Renal cortical epithelial cell (primary cell): ENCODE measurements at regions not wholly inside any gene's neighbourhood (a gene's known extent, or its start where the extent isn't known, plus 50 kb on each side); places are given as distances from the start of the nearest gene placed in this dataset.

Experiments used
- DNase-seq: peaks from one replicate; pipeline ENCODE4 v3.0.0-alpha.2; 2011; ENCODE audit warnings: low read depth

DNA sequence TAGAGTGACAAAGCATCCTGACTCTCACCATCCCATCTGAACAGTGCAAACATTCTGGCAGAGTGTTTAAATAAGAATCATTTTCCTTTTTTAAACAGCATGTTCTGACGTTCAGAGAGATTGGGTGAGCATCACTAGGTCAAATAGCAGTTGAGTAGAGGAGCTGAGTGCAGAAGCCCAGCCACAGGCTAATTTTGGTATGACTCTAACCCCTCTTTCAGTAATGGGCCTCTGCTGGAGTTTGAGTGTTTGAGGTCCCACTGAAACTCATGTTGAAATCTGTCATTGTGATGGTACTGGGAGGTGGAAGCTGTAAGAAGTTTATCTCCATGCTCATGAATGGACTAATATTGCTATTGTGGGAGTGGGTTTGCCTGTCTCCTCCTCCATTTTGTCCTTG, 194.4 kb downstream of the SALL1 start:
- DNase-seq, result no peak

GRCh38 chr16:50955311-50955710, 195.8 kb downstream of the SALL1 start:
- DNase-seq, result no peak

DNA sequence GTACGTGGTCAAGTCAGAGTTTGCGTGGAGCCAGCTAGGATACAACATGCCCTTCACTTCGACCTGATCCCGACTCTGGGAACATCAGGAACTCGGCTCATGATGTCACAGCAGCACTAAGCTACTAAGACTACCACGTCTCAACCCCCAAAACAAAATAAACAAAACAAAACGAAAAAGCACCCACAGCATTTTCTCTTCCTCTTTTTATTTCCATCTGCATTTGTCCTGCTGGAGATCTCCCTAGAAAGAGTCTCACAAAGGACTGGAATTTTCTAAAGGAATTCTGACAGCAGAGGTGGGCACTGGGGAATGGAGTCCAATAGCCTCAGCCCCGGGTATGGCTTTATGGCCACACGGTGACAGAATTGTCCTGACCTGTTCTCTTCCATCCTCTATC, 196.6 kb downstream of the SALL1 start:
- no peak for DNase-seq

GRCh38 chr16:50953290-50953689, 197.8 kb downstream of the SALL1 start:
- DNase-seq, result no peak

DNA sequence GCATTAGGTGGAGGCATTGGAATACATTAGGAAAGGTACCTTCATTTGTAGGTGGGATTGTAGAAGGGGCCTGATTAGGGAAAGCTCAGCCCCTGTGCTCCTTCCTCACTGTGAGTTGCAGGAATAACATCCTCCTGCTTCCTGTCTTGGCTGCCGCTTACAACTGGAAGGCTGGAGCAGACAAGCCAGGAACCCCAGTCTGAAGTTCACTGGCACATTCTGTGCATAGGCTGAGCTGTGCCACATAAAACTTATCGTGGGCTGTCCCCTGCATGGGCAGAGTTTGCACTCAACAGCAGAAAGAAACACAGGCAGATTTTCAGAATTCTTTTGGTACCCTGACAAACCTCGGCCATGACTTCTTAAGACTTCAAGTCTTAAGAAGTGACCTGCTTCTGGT, 200.1 kb downstream of the SALL1 start:
- DNase-seq, result no peak

- DNase-seq, result no peak
Measured at GRCh38 chr16:50948268-50948930, 202.7 kb downstream of the SALL1 start.

DNA sequence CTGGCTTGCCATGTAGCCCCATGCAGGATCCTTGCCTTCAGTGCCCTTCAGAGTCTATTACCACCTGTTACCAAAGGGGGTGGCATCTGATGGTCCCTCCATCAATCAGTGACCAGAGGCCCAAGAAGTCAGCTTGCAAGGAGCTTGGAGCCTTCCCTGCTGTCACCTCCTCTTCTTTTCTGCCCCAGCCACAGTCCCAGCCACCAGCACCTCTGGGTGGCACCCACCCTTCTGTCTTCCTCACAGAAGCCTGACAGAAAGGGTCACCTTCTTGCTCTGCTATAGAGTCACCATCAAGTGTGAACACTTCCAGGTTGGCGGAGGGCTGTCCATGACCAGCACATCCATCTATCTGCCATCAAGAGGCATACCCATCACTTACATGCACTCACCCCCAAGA, 203.2 kb downstream of the SALL1 start:
- no peak for DNase-seq

GRCh38 chr16:50946606-50947005, 204.5 kb downstream of the SALL1 start:
- DNase-seq, result no peak

DNA sequence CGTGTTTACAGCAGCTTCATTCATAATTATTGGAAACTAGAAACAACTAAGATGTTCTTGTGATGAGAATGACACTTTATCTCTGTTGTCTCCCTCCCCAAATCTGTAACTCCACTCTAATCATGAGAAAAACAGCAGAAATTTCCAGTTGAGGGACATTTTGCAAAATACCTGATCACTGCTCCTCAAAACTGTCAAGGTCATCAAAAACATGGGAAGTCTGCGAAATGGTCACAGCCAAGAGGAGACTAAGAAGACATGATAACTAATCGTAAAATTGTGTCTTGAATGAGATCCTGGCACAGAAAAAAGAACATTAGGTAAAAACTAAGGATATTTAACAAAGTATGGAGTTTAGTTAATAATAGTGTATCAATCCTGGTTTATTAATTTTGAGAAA, 204.2 kb downstream of the CYLD start:
- no peak for DNase-seq

DNA sequence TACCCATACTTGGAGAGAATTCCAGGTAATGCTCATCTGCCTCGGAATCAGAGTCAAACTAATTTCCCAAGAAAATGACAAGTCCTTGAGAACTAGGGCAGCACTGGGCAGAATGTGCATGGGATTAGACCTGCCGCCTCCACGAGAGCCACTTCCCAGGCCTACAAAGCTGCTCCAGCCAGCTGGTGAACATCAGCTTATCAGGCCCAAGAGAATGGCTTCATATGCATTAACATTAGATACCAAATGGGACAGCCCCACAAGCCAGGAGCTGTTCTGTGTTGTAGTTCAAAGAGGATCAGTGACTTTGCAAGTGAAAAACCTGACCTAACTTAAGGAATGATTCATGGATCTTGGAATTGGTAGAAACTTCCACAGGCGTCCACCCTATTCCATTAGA, 203.3 kb downstream of the CYLD start:
- DNase-seq, result no peak

- no peak for DNase-seq
Measured at GRCh38 chr16:50944436-50944835, 202.6 kb downstream of the CYLD start.

DNA sequence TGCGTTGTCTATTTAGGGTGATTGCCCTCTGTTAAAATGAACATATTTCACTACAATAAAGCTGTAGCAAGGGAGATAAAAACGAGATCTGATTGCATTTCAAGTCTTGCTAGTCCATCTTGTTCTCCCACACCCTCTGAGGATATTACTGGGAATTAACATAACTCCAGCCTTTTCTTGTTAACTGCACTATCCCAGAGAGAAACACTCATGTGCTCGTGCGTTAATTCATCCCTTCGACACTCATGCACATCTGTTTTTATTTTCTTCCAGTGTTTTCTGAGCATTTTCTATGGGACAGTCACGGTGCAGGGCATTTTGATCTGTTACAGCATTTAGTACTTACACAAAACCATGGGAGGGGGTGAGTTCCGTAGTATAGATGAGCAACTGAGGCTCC, 202.1 kb downstream of the CYLD start:
- DNase-seq, result no peak

DNA sequence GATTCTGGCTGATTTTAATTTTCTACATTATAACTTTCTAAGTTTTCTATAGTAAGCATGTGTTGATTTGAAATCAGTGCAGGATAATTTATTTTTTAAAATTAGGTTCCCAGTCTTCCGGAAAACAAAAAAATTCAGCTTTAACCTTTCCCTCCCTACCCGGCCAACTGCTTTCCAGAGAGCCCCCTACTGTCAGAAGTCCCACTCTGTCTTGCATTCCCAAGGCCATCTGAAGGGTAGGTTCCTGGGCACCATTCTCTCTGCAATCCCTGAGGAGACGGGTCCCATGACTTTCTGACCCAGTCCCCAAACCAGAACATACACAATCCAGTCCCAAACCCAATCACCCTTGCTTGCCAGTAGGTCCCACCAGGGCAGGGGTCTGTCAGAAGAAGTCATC, 200.3 kb downstream of the CYLD start:
- DNase-seq, result no peak

DNA sequence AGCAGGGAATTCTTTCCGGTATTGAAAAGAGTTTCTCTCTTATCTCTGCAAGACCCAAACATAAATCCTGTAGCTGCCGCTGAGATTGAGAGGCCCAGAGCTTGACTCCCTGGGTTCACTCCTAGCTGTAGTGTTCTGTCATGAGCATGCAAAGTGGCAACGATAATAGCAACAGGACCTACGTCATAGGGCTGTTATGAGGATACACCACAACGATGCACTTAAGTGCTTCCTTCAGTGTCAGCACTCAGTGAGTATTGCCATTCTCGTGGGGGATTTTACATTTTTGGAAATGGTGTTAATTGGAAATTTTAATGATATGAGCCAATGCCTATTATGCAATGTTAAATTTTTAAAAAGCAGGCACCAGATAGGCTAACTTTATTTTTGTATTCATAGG, 199.8 kb downstream of the CYLD start:
- no peak for DNase-seq

DNA sequence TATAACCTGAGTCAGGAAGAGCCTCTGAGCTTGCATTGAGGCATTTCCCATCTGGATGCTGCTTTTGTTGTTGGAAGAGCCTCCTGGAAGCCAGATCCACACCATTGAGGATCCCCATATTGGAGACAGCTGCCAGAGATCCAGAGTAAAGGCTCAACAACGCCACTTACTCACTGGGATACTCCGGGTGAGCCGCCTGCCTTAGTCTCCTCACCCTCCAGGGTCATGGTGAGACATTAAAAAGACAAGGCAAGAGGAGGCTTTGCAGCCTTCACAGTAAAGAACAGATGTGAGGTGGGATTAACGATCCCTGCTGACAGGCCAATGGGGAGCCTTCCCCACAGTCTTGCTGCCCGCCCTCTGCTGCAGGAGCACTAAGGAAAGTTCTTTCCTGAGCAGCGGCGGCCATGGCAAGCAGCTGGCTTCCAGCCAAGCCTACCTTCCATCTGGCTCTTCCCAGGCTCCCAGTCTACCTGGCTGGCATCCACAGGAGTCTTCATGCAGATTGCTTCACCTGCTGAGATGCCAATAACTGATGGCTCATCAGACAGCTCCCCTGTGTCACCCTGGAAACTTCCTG, 198.5 kb downstream of the CYLD start:
- no peak for DNase-seq

GRCh38 chr16:50939356-50939755, 197.5 kb downstream of the CYLD start:
- DNase-seq, result no peak

DNA sequence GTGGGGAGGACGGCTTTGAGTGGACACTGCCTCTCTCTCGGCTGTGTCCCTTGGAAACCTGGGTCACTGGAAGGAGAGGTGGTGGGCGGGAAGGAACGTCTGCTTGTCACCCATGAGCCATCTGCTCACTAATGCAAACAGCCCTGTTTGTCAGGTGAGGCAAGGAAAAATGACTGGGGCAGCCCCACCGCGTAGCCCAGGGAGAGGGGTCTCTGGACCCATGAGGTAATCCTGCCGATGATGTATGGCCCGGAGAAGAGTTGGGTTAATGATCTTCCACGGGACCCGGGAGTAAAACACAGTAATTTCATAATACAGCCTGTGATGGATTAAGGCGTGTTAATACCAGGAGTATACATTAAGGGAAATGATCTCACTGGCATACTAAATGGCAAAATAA, 197.0 kb downstream of the CYLD start:
- no peak for DNase-seq

DNA sequence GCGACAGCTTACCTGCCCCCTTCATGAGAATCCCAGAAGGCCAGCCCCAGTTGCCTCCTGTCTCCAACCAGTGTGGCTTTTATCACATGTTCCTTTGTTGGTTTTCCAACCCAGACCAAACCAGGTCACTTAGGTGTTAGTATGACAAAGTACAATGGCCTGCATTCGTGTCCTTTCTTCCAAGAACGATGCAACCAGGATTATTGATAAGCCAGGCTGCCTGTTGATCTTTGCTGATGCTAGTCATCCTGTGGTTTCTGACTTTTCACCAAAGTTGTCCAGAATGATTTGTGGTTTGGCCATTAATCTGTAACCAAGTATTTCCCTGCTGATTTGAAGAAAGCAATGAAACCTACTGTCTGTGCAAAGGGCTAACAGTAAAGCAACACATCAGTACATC, 191.4 kb downstream of the CYLD start:
- DNase-seq, result peak; percentile 95

- peak; percentile 88 for DNase-seq
Measured at GRCh38 chr16:50932348-50932935, 190.6 kb downstream of the CYLD start.

DNA sequence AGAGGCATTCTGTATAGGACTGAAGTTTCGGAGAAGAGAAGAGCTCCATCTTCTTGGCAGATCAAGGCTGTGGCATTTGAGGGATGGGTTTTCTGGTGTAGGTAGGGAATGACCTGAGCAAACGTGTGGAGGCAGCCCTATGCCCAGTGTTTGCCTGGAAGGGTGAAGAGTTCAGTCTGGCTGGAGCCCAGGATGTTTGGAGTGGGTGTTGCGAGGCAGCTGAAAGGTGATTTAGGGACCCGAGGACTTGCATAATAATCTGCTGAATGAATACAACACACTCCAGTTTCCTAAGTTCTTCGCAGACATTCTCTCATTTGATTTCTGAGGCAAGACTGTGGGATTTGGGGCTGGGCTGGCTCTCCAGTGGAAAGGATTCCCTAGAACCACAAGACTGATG, 186.2 kb downstream of the CYLD start:
- peak; percentile 80 for DNase-seq

DNA sequence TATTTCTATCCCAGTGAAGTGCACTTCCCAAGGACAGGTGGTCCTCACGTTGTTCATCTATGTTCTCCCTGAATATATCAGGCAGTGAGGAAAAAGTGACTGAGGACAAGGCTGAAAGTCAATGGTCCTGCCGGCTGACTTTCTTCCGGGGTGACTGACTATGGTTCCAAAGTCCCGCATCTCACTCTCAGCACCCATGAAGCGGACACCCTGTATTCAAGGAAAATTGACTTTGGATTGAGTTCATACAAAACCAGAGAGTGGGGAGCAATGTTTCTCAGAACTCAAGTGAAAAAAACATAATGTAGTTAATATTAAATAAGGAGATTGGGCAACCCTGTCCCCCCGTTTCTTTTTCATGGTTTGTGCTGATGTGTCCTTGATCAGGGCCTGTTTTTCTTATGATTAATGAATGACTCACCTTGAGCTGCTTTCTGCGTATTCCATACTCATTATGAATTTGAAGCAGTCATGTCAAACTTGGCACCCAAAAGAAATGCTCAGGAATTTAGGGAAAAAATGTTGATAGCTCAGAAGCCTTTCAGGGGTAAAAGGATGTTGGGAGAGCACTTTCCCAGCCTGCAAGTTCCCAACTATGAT, 184.0 kb downstream of the CYLD start:
- DNase-seq, result peak; percentile 79

DNA sequence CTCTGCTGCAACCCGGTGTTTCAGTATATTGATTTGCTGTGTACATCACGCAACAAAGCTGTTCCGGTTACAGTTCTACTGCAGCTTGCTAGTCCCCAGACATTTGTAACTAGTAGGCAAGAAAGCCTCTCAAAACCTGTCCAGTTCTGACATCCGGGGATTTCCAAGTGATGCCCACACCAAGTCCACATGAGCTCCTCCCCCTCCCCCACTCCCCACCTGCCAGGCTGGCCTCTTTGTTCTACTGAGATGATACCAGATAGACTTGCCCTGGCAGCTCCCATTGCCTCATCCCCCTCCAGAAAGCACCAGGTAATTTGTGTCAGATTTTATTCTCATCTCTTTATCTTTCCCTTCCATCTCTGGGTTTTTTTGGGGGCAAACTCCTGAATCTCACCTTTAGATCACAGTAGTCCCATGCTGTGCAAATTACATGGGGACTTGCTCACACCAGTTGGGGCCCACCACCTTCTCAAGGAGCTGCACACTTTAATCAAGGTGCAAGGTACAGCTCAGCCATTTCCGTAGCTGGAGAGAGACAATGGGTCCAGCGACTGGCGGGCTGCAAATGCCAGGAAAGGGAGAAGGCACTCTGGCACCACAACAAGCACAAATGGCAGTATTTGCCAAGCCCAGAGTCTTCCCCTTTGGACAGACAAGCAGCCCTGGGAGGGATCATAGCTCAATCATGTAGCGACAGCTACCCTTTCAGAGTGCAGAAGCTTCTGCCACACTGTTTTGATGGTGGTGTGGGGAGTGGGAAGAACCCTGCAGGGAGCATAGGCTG, 183.1 kb downstream of the CYLD start:
- no peak for DNase-seq
